ENCODE measurements at regions not wholly inside any gene's neighbourhood (a gene's known extent, or its start where the extent isn't known, plus 50 kb on each side); places are given as distances from the start of the nearest gene placed in this dataset.

DNA sequence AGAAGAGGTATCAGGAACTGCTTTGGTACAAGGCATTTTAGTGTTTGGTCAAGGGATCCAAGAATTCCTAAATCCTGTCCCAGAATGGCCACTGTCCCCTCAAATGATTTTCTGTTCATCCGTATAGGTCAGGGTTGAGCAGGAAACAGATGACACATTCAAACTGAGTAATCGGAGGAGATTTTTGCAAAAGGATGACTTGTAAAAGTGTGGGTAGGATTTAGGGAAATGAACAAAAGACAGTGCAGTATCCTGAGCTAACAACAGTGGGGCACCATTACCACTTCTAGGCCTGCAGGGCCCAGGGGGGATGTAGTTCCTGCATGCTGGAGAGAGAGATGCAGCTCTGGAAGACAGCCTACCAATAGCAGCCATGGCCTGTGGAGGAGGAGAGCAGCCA, 290.1 kb downstream of the ZSWIM6 start:
- H3K27ac ChIP-seq (ENCODE audit: low read depth in 2 of 2, low read length in 1 of 2) = no peak overlapping the region
- H3K27me3 ChIP-seq (ENCODE audit: insufficient read depth) = no peaks in the 10 kb centered on the region
- POLR2A ChIA-PET = no interaction called here
- WGBS (ENCODE audit: low lambda C conversion rate) = 69% methylated on average over 2 of the region's 2 CpGs
- DNase-seq = no peak
- H3K9me2 ChIP-seq = no peaks in the 10 kb centered on the region
- H3K4me2 ChIP-seq = no peak overlapping the region
- no peak for TF ChIP-seq MXI1 (IDR thresholded peaks at IDR 0.05; ENCODE audit: low read depth, low read length)
- peaks cover 0 to 13% of the 10 kb centered on the region in 2 experiments; a peak in 1 of 4 replicates for H3K4me1 ChIP-seq (ENCODE audit: control insufficient read depth in 1 of 2, insufficient read depth in 2 of 2, low read depth in 1 of 2, low read length in 1 of 2)
- H3F3A ChIP-seq (replicated peaks; ENCODE audit: insufficient read depth) = no peaks in the 10 kb centered on the region
- H3K36me3 ChIP-seq (replicated peaks in 1 of 2; ENCODE audit: control insufficient read depth in 1 of 2, insufficient read depth in 2 of 2, low read length in 1 of 2) = no peaks in the 10 kb centered on the region
- H3K79me2 ChIP-seq (ENCODE audit: insufficient read depth) = no peaks in the 10 kb centered on the region
- H3K4me3 ChIP-seq (ENCODE audit: low read depth in 2 of 2, low read length in 1 of 2) = no peak overlapping the region
- H3K9ac ChIP-seq = no peak overlapping the region
- CTCF ChIA-PET = interaction anchor here (2.1 kb wide), 1 partner anchor 18 kb away, joined by 8 read pairs; no protein-coding TSS in a partner anchor
- H2AFZ ChIP-seq (ENCODE audit: low read depth) = no peak overlapping the region
- H3K9me3 ChIP-seq = no peaks in the 10 kb centered on the region
- no peaks in the 10 kb centered on the region for H4K20me1 ChIP-seq (ENCODE audit: insufficient read depth)

DNA sequence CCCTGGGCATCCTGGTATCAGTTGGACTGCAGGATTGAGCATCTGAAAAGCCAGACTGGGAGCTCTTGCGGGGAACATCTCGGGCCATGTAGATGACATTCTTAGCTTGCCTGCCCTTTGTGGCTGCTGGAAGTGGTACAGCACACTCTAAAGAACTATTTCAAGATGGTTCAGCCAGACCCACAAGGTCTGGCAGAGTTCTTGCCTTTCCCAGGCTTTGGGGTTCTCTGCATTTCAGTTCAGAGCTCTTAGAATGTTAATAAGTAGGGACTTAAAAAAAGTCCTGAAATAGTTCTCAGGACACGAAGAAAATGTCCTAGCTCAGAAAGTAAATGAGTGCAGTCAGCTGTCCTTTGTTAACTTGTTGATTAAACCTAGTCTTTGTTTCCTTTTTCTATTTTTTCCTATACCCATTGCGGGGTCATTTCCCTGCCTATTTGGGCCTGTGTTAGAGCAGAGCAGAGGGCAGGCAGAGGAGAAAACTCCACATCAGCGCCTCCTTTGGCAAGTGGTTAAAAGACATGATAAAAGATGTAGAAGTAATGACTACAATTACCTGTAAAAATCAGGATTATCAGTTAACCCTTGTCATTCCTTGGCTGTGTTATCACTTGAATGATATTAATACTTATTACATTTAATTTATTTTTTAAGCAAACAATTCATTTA, 291.5 kb downstream of the ZSWIM6 start:
- CTCF ChIA-PET = interaction anchor here (0.9 to 1.5 kb wide), 4 partner anchors 8 to 568 kb away, joined by 3 to 8 read pairs (median 4); no protein-coding TSS in a partner anchor
- H3K9ac ChIP-seq = no peak overlapping the region
- peaks cover 0 to 11% of the 10 kb centered on the region in 2 experiments; a peak in 1 of 4 replicates for H3K4me1 ChIP-seq (ENCODE audit: control insufficient read depth in 1 of 2, insufficient read depth in 2 of 2, low read depth in 1 of 2, low read length in 1 of 2)
- no peak overlapping the region for H3K4me3 ChIP-seq (ENCODE audit: low read depth in 2 of 2, low read length in 1 of 2)
- H2AFZ ChIP-seq (ENCODE audit: low read depth) = no peak overlapping the region
- no peaks in the 10 kb centered on the region for H3K27me3 ChIP-seq (ENCODE audit: insufficient read depth)
- no peaks in the 10 kb centered on the region for H4K20me1 ChIP-seq (ENCODE audit: insufficient read depth)
- TF ChIP-seq SIN3A (IDR thresholded peaks at IDR 0.05; ENCODE audit: borderline replicate concordance, low read depth, low read length) (no peak), MXI1 (IDR thresholded peaks at IDR 0.05; ENCODE audit: low read depth, low read length) (no peak), GATA2 (CRISPR knock-in tag; IDR thresholded peaks at IDR 0.05) (no peak), USF1 (IDR thresholded peaks at IDR 0.05; ENCODE audit: borderline replicate concordance, low read depth) (no peak), RFX5 (IDR thresholded peaks at IDR 0.05; ENCODE audit: low read length) (no peak), TAF1 (IDR thresholded peaks at IDR 0.05; ENCODE audit: borderline replicate concordance, low read depth, low read length) (no peak), GABPA (IDR thresholded peaks at IDR 0.05; ENCODE audit: low read depth) (no peak), CHD2 (IDR thresholded peaks at IDR 0.05; ENCODE audit: low read length, partially characterized antibody) (no peak), FOXM1 (IDR thresholded peaks at IDR 0.05; ENCODE audit: low read depth) (no peak), RAD21 (IDR thresholded peaks at IDR 0.05; ENCODE audit: low read length) (peak; percentile 15; the same call in 1 of the 2 replicates), CTCF (IDR thresholded peaks at IDR 0.05) (peak; percentile 35; the same call in 1 of the 2 replicates), RCOR1 (IDR thresholded peaks at IDR 0.05; ENCODE audit: low read length) (no peak)
- TF ChIP-seq, protein P1, sequence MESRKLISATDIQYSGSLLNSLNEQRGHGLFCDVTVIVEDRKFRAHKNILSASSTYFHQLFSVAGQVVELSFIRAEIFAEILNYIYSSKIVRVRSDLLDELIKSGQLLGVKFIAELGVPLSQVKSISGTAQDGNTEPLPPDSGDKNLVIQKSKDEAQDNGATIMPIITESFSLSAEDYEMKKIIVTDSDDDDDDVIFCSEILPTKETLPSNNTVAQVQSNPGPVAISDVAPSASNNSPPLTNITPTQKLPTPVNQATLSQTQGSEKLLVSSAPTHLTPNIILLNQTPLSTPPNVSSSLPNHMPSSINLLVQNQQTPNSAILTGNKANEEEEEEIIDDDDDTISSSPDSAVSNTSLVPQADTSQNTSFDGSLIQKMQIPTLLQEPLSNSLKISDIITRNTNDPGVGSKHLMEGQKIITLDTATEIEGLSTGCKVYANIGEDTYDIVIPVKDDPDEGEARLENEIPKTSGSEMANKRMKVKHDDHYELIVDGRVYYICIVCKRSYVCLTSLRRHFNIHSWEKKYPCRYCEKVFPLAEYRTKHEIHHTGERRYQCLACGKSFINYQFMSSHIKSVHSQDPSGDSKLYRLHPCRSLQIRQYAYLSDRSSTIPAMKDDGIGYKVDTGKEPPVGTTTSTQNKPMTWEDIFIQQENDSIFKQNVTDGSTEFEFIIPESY (IDR thresholded peaks at IDR 0.05; ENCODE audit: borderline replicate concordance, low read depth) = no peak
- H3K9me2 ChIP-seq = no peaks in the 10 kb centered on the region
- no peaks in the 10 kb centered on the region for H3K36me3 ChIP-seq (replicated peaks in 1 of 2; ENCODE audit: control insufficient read depth in 1 of 2, insufficient read depth in 2 of 2, low read length in 1 of 2)
- no peak overlapping the region for H3K4me2 ChIP-seq
- no peaks in the 10 kb centered on the region for H3F3A ChIP-seq (replicated peaks; ENCODE audit: insufficient read depth)
- H3K79me2 ChIP-seq (ENCODE audit: insufficient read depth) = no peaks in the 10 kb centered on the region
- POLR2A ChIA-PET = no interaction called here
- 70% methylated on average over 3 of the region's 5 CpGs for WGBS (ENCODE audit: low lambda C conversion rate)
- H3K9me3 ChIP-seq = no peaks in the 10 kb centered on the region
- no peak overlapping the region for H3K27ac ChIP-seq (ENCODE audit: low read depth in 2 of 2, low read length in 1 of 2)
- DNase-seq = no peak
